ENCODE measurements at regions not wholly inside any gene's neighbourhood (a gene's known extent, or its start where the extent isn't known, plus 50 kb on each side); places are given as distances from the start of the nearest gene placed in this dataset.

- H3K4me3 ChIP-seq (ENCODE audit: low read depth, low read length), result no peak overlapping the region
- DNase-seq (ENCODE audit: low read depth, low spot score), result no peak
- no peak for TF ChIP-seq CTCF (IDR thresholded peaks at IDR 0.05; ENCODE audit: low read depth, low read length)
- in situ Hi-C loops (cut with HindIII; ENCODE audit: low sequenced_read_pairs), result no loop called here
Measured at GRCh38 chr5:23405316-23406068, 101.9 kb upstream of the PRDM9 start.

GRCh38 chr5:23402585-23402984 lies 104.8 kb upstream of the PRDM9 start:
- no peak overlapping the region for H3K4me3 ChIP-seq (ENCODE audit: low read depth, low read length)
- TF ChIP-seq CTCF (IDR thresholded peaks at IDR 0.05; ENCODE audit: low read depth, low read length), result no peak
- in situ Hi-C loops (cut with HindIII; ENCODE audit: low sequenced_read_pairs), result no loop called here
- no peak for DNase-seq (ENCODE audit: low read depth, low spot score)

GRCh38 chr5:23400951-23401350 lies 106.5 kb upstream of the PRDM9 start:
- no peak overlapping the region for H3K4me3 ChIP-seq (ENCODE audit: low read depth, low read length)
- in situ Hi-C loops (cut with HindIII; ENCODE audit: low sequenced_read_pairs), result no loop called here
- no peak for DNase-seq (ENCODE audit: low read depth, low spot score)
- TF ChIP-seq CTCF (IDR thresholded peaks at IDR 0.05; ENCODE audit: low read depth, low read length), result no peak

GRCh38 chr5:23396346-23396745 lies 111.1 kb upstream of the PRDM9 start:
- no peak overlapping the region for H3K4me3 ChIP-seq (ENCODE audit: low read depth, low read length)
- in situ Hi-C loops (cut with HindIII; ENCODE audit: low sequenced_read_pairs), result no loop called here
- no peak for DNase-seq (ENCODE audit: low read depth, low spot score)
- TF ChIP-seq CTCF (IDR thresholded peaks at IDR 0.05; ENCODE audit: low read depth, low read length), result no peak

- in situ Hi-C loops (cut with HindIII; ENCODE audit: low sequenced_read_pairs), result no loop called here
- no peak overlapping the region for H3K4me3 ChIP-seq (ENCODE audit: low read depth, low read length)
- TF ChIP-seq CTCF (IDR thresholded peaks at IDR 0.05; ENCODE audit: low read depth, low read length), result no peak
- no peak for DNase-seq (ENCODE audit: low read depth, low spot score)
Measured at GRCh38 chr5:23389291-23390101, 117.9 kb upstream of the PRDM9 start.

- no peak for DNase-seq (ENCODE audit: low read depth, low spot score)
- in situ Hi-C loops (cut with HindIII; ENCODE audit: low sequenced_read_pairs), result no loop called here
- no peak overlapping the region for H3K4me3 ChIP-seq (ENCODE audit: low read depth, low read length)
- TF ChIP-seq CTCF (IDR thresholded peaks at IDR 0.05; ENCODE audit: low read depth, low read length), result no peak
Measured at GRCh38 chr5:23385036-23385435, 122.4 kb upstream of the PRDM9 start.
